SJSA1 (cell line): ENCODE measurements at regions not wholly inside any gene's neighbourhood (a gene's known extent, or its start where the extent isn't known, plus 50 kb on each side); places are given as distances from the start of the nearest gene placed in this dataset.

Experiments used
- DNase-seq, 2 experiments: peaks; one replicate each; pipeline ENCODE4 v3.0.0-alpha.2; 2015 to 2020; ENCODE audit warnings: low spot score in 2 of 2, low read depth in 1 of 2
- H3K27ac ChIP-seq: fragments of 250-450 bp; sonication (Bioruptor Pico); 2 replicates; pipeline ENCODE4 v1.5.1; 2020; ENCODE audit warnings: mild to moderate bottlenecking, moderate library complexity
- H3K27me3 ChIP-seq: fragments of 250-450 bp; sonication (Bioruptor Pico); replicated peaks from 2 replicates; pipeline ENCODE4 v1.5.1; 2020; ENCODE audit warnings: mild to moderate bottlenecking, moderate library complexity
- H3K36me3 ChIP-seq: fragments of 250-450 bp; sonication (Bioruptor Pico); 2 replicates; pipeline ENCODE4 v1.5.1; 2020; ENCODE audit warnings: mild to moderate bottlenecking
- H3K4me1 ChIP-seq: fragments of 250-450 bp; sonication (Bioruptor Pico); replicated peaks from 2 replicates; pipeline ENCODE4 v1.6.1; 2021; ENCODE audit warnings: mild to moderate bottlenecking
- H3K4me3 ChIP-seq: fragments of 250-450 bp; sonication (Bioruptor Pico); 2 replicates; pipeline ENCODE4 v1.5.1; 2020; ENCODE audit warnings: mild to moderate bottlenecking
- H3K9me3 ChIP-seq: fragments of 250-450 bp; sonication (Bioruptor Pico); replicated peaks from 2 replicates; pipeline ENCODE4 v1.5.1; 2020; ENCODE audit warnings: mild to moderate bottlenecking

GRCh38 chr20:51979226-51979625, 176.9 kb upstream of the SALL4 start:
- no peak overlapping the region for H3K4me3 ChIP-seq
- no peaks in the 10 kb centered on the region for H3K27me3 ChIP-seq
- H3K36me3 ChIP-seq, result no peaks in the 10 kb centered on the region
- peaks cover 4% of the 10 kb centered on the region; the same call in 1 of the 2 replicates for H3K9me3 ChIP-seq
- no peak for DNase-seq
- peaks cover 3% of the 10 kb centered on the region; the same call in 1 of the 2 replicates for H3K4me1 ChIP-seq
- no peak overlapping the region for H3K27ac ChIP-seq

- no peak for DNase-seq
- Histone ChIP-seq H3K4me1 (peaks cover 3% of the 10 kb centered on the region; the same call in 1 of the 2 replicates), H3K9me3 (peaks cover 4% of the 10 kb centered on the region; the same call in 1 of the 2 replicates), H3K36me3 (no peaks in the 10 kb centered on the region), H3K27ac (no peak overlapping the region), H3K27me3 (no peaks in the 10 kb centered on the region), H3K4me3 (no peak overlapping the region)
These were observed 175.8 kb upstream of the SALL4 start for GRCh38 chr20:51978070-51978501.

GRCh38 chr20:51972056-51972455, 169.7 kb upstream of the SALL4 start:
- Histone ChIP-seq H3K4me3 (no peak overlapping the region), H3K36me3 (no peaks in the 10 kb centered on the region), H3K4me1 (peaks cover 3% of the 10 kb centered on the region; the same call in 1 of the 2 replicates)

GRCh38 chr20:51970858-51971257, 168.5 kb upstream of the SALL4 start:
- H3K27ac ChIP-seq, result no peak overlapping the region

More at GRCh38 chr20:51972056-51972455, 169.7 kb upstream of the SALL4 start:
- no peak for DNase-seq
- no peak overlapping the region for H3K27ac ChIP-seq
- H3K27me3 ChIP-seq, result no peaks in the 10 kb centered on the region
- no peaks in the 10 kb centered on the region for H3K9me3 ChIP-seq

GRCh38 chr20:51969191-51969590, 166.9 kb upstream of the SALL4 start:
- DNase-seq, result no peak
- no peak overlapping the region for H3K4me3 ChIP-seq
- no peaks in the 10 kb centered on the region for H3K27me3 ChIP-seq
- no peaks in the 10 kb centered on the region for H3K36me3 ChIP-seq
- H3K27ac ChIP-seq, result no peak overlapping the region
- no peaks in the 10 kb centered on the region for H3K9me3 ChIP-seq
- H3K4me1 ChIP-seq, result no peaks in the 10 kb centered on the region; the same call in 1 of the 2 replicates

More at GRCh38 chr20:51970858-51971257, 168.5 kb upstream of the SALL4 start:
- Histone ChIP-seq H3K4me3 (no peak overlapping the region), H3K36me3 (no peaks in the 10 kb centered on the region), H3K4me1 (no peaks in the 10 kb centered on the region; the same call in 1 of the 2 replicates), H3K9me3 (no peaks in the 10 kb centered on the region), H3K27me3 (no peaks in the 10 kb centered on the region)
- DNase-seq, result no peak

GRCh38 chr20:51968151-51968550, 165.8 kb upstream of the SALL4 start:
- Histone ChIP-seq H3K27ac (no peak overlapping the region), H3K36me3 (no peaks in the 10 kb centered on the region), H3K4me1 (no peaks in the 10 kb centered on the region; the same call in 1 of the 2 replicates), H3K4me3 (no peak overlapping the region), H3K27me3 (no peaks in the 10 kb centered on the region), H3K9me3 (no peaks in the 10 kb centered on the region)
- DNase-seq, result no peak

GRCh38 chr20:51966296-51966971, 164.1 kb upstream of the SALL4 start:
- Histone ChIP-seq H3K36me3 (no peaks in the 10 kb centered on the region), H3K4me1 (peaks cover 7% of the 10 kb centered on the region)
- DNase-seq, result peak; percentile 62 to 69

GRCh38 chr20:51961964-51962761, 159.8 kb upstream of the SALL4 start:
- Histone ChIP-seq H3K9me3 (no peaks in the 10 kb centered on the region), H3K4me3 (no peak overlapping the region), H3K27me3 (no peaks in the 10 kb centered on the region), H3K36me3 (no peaks in the 10 kb centered on the region), H3K4me1 (peaks cover 29% of the 10 kb centered on the region), H3K27ac (no peak overlapping the region)
- no peak for DNase-seq

More at GRCh38 chr20:51966296-51966971, 164.1 kb upstream of the SALL4 start:
- Histone ChIP-seq H3K9me3 (no peaks in the 10 kb centered on the region), H3K4me3 (no peak overlapping the region), H3K27me3 (no peaks in the 10 kb centered on the region), H3K27ac (no peak overlapping the region)

- no peak overlapping the region for H3K4me3 ChIP-seq
- no peaks in the 10 kb centered on the region for H3K9me3 ChIP-seq
- no peaks in the 10 kb centered on the region for H3K36me3 ChIP-seq
- H3K27me3 ChIP-seq, result no peaks in the 10 kb centered on the region
- no peak overlapping the region for H3K27ac ChIP-seq
- DNase-seq, result no peak
- H3K4me1 ChIP-seq, result peaks cover 48% of the 10 kb centered on the region
These were observed 157.8 kb upstream of the SALL4 start for GRCh38 chr20:51960047-51960675.

- Histone ChIP-seq H3K4me3 (no peak overlapping the region), H3K9me3 (no peaks in the 10 kb centered on the region), H3K4me1 (peaks cover 48% of the 10 kb centered on the region), H3K36me3 (no peaks in the 10 kb centered on the region), H3K27me3 (no peaks in the 10 kb centered on the region), H3K27ac (no peak overlapping the region)
- no peak for DNase-seq
These were observed 156.8 kb upstream of the SALL4 start for GRCh38 chr20:51959066-51959542.

GRCh38 chr20:51958099-51959065, 156.1 kb upstream of the SALL4 start:
- H3K36me3 ChIP-seq, result no peaks in the 10 kb centered on the region
- DNase-seq, result peak in 1 of 2 experiments; percentile 21
- no peaks in the 10 kb centered on the region for H3K27me3 ChIP-seq
- H3K9me3 ChIP-seq, result no peaks in the 10 kb centered on the region
- H3K27ac ChIP-seq, result no peak overlapping the region; the same call in 1 of the 2 replicates
- H3K4me1 ChIP-seq, result peaks cover 48% of the 10 kb centered on the region
- H3K4me3 ChIP-seq, result no peak overlapping the region

- DNase-seq, result peak in 1 of 2 experiments; percentile 61
- Histone ChIP-seq H3K27ac (peak overlapping the region; percentile 84), H3K36me3 (no peaks in the 10 kb centered on the region), H3K27me3 (no peaks in the 10 kb centered on the region), H3K9me3 (no peaks in the 10 kb centered on the region), H3K4me1 (peaks cover 36% of the 10 kb centered on the region), H3K4me3 (no peak overlapping the region)
These were observed 153.4 kb upstream of the SALL4 start for GRCh38 chr20:51955756-51956155.
